Lower lobe of right lung (tissue), 2 donors: ENCODE measurements at regions not wholly inside any gene's neighbourhood (a gene's known extent, or its start where the extent isn't known, plus 50 kb on each side); places are given as distances from the start of the nearest gene placed in this dataset.
"Not testable (repeated sequence)": the region's sequence is repeated elsewhere in the genome, so short reads cannot be mapped to it uniquely, and the experiment has no call there.

Experiments
- ATAC-seq, 2 donors: fragments of 200-7000 bp; cut with Tn5 transposase; one replicate each; pipeline ENCODE4 v1.9.1; 2020 to 2022; ENCODE audit warnings: mild to moderate bottlenecking in 2 of 2, moderate library complexity in 2 of 2
- DNase-seq: peaks from one replicate; pipeline ENCODE4 v3.0.0-alpha.2; 2020
- H3K27ac ChIP-seq: fragments of 200-600 bp; one replicate; pipeline ENCODE4 v1.8.0; 2022
- H3K27me3 ChIP-seq: fragments of 200-600 bp; one replicate; pipeline ENCODE4 v1.8.0; 2022; ENCODE audit warnings: low read depth
- H3K36me3 ChIP-seq: fragments of 200-600 bp; one replicate; pipeline ENCODE4 v1.8.0; 2022; ENCODE audit warnings: mild to moderate bottlenecking
- H3K4me1 ChIP-seq: fragments of 200-600 bp; one replicate; pipeline ENCODE4 v1.8.0; 2022
- H3K4me3 ChIP-seq: fragments of 200-600 bp; one replicate; pipeline ENCODE4 v1.8.0; 2022; ENCODE audit warnings: mild to moderate bottlenecking
- H3K9me3 ChIP-seq: fragments of 200-600 bp; one replicate; pipeline ENCODE4 v1.8.0; 2022
- intact Hi-C: fragments of 100-400 bp; cut with DNase I; formaldehyde crosslinking; loops from one replicate; pipeline ENCODE4 v1.11.0; 2022
- TF ChIP-seq, protein P1 (sequence below): fragments of 200-600 bp; IDR thresholded peaks from one replicate; pipeline ENCODE4 v1.8.0; 2022; ENCODE audit warnings: antibody characterized with exemption, mild to moderate bottlenecking
- donor health status: DM: no; HTN: yes; CAD: no; lungs with severe emphysema.

DNA sequence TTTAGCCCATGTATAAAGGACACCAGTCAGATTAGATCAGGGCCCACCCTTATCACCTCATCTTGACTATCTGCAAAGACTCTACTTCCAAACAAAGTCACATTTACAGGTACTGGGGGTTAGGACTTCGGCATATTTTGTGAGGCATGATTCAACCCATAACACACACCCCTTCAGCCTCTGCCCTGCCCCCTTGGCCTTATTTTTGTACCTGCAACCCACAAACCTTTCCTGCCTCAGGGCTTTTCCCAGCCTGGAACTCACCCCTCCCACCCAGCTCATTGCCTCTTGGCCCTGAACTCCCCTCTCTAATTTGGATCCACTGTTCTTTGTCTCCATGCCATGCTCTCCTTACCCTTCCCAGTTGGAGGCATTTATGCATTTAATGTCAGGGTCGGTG, 1116.9 kb downstream of the TBC1D22A start:
- intact Hi-C loops = no loop called here
- DNase-seq = no peak
- no peaks in the 10 kb centered on the region for H3K36me3 ChIP-seq
- no peaks in the 10 kb centered on the region for H3K27me3 ChIP-seq
- H3K9me3 ChIP-seq = no peaks in the 10 kb centered on the region
- H3K4me1 ChIP-seq = no peaks in the 10 kb centered on the region
- no peak overlapping the region for H3K4me3 ChIP-seq
- no peak for ATAC-seq
- no peak overlapping the region for H3K27ac ChIP-seq
- TF ChIP-seq, protein P1, sequence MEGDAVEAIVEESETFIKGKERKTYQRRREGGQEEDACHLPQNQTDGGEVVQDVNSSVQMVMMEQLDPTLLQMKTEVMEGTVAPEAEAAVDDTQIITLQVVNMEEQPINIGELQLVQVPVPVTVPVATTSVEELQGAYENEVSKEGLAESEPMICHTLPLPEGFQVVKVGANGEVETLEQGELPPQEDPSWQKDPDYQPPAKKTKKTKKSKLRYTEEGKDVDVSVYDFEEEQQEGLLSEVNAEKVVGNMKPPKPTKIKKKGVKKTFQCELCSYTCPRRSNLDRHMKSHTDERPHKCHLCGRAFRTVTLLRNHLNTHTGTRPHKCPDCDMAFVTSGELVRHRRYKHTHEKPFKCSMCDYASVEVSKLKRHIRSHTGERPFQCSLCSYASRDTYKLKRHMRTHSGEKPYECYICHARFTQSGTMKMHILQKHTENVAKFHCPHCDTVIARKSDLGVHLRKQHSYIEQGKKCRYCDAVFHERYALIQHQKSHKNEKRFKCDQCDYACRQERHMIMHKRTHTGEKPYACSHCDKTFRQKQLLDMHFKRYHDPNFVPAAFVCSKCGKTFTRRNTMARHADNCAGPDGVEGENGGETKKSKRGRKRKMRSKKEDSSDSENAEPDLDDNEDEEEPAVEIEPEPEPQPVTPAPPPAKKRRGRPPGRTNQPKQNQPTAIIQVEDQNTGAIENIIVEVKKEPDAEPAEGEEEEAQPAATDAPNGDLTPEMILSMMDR = no peak

- no peaks in the 10 kb centered on the region for H3K36me3 ChIP-seq
- TF ChIP-seq, protein P1 = no peak
- DNase-seq (no peak), ATAC-seq (no peak)
- intact Hi-C loops = no loop called here
- no peak overlapping the region for H3K4me3 ChIP-seq
- H3K9me3 ChIP-seq = no peaks in the 10 kb centered on the region
- no peak overlapping the region for H3K27ac ChIP-seq
- peaks cover 2% of the 10 kb centered on the region for H3K27me3 ChIP-seq
- H3K4me1 ChIP-seq = no peaks in the 10 kb centered on the region
Measured at GRCh38 chr22:47878460-47878859, 1116.0 kb downstream of the TBC1D22A start.

- DNase-seq = no peak
- intact Hi-C loops = no loop called here
Measured at GRCh38 chr22:47872761-47873535, 1110.5 kb downstream of the TBC1D22A start.

GRCh38 chr22:47865626-47866025, 1103.2 kb downstream of the TBC1D22A start:
- H3K27ac ChIP-seq = no peak overlapping the region
- no peaks in the 10 kb centered on the region for H3K4me1 ChIP-seq
- H3K9me3 ChIP-seq = peaks cover 11% of the 10 kb centered on the region
- H3K27me3 ChIP-seq = no peaks in the 10 kb centered on the region
- H3K36me3 ChIP-seq = no peaks in the 10 kb centered on the region
- intact Hi-C loops = no loop called here
- TF ChIP-seq, protein P1 = no peak
- H3K4me3 ChIP-seq = no peak overlapping the region
- DNase-seq (no peak), ATAC-seq (no peak)

More at GRCh38 chr22:47872761-47873535, 1110.5 kb downstream of the TBC1D22A start:
- H3K4me1 ChIP-seq = no peaks in the 10 kb centered on the region
- H3K4me3 ChIP-seq = no peak overlapping the region
- no peak overlapping the region for H3K27ac ChIP-seq
- H3K9me3 ChIP-seq = peaks cover 5% of the 10 kb centered on the region
- H3K27me3 ChIP-seq = peaks cover 6% of the 10 kb centered on the region
- no peaks in the 10 kb centered on the region for H3K36me3 ChIP-seq
- ATAC-seq = no peak
- TF ChIP-seq, protein P1 = no peak

DNA sequence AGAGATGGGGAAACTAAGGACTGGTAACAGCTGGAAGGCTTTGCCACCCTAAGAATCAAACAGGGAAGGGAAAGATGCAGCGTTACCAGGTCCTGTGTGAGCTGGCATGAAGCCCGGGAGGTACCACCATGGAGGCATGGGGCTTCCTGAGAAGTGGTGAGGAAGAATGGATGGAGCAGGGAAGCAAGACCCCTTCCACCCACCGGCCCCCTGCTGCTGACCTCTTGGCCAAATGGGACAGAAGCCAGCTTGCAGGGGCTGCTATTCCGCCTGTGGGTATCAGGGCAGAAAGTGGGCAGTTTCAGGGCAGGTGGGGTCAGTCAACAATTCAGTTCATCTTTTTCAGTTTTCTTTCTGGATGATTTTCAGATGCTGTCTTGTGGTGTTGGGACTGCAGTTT, 1099.9 kb downstream of the TBC1D22A start:
- Histone ChIP-seq H3K36me3 (no peaks in the 10 kb centered on the region), H3K9me3 (peaks cover under 1% of the 10 kb centered on the region), H3K27ac (no peak overlapping the region), H3K4me1 (no peaks in the 10 kb centered on the region), H3K27me3 (no peaks in the 10 kb centered on the region), H3K4me3 (no peak overlapping the region)
- intact Hi-C loops = no loop called here
- DNase-seq (no peak), ATAC-seq (no peak)
- TF ChIP-seq, protein P1 = no peak

- intact Hi-C loops, ATAC-seq: not testable (repeated sequence)
Measured at GRCh38 chr22:47860907-47861306, 1098.5 kb downstream of the TBC1D22A start.

More at GRCh38 chr22:47860907-47861306, 1098.5 kb downstream of the TBC1D22A start:
- H3K27me3 ChIP-seq, DNase-seq, H3K4me1 ChIP-seq, H3K36me3 ChIP-seq, H3K4me3 ChIP-seq, H3K9me3 ChIP-seq, H3K27ac ChIP-seq: not testable (repeated sequence)
